HEK293T (cell line): ENCODE measurements at regions not wholly inside any gene's neighbourhood (a gene's known extent, or its start where the extent isn't known, plus 50 kb on each side); places are given as distances from the start of the nearest gene placed in this dataset.

Experiments
- CTCF ChIA-PET: fragments of 350-600 bp; formaldehyde crosslinking; extraction: SDS; loops from one replicate; lab custom pipeline; 2021; ENCODE audit warnings: antibody characterized with exemption, inconsistent platforms; lab: Yijun Ruan, JAX
- POLR2A ChIA-PET: fragments of 350-600 bp; formaldehyde crosslinking; extraction: SDS; loops from one replicate; lab custom pipeline; 2020; ENCODE audit warnings: antibody characterized with exemption, inconsistent platforms; lab: Yijun Ruan, JAX
- DNase-seq: peaks from one replicate; pipeline ENCODE4 v3.0.0; 2012; ENCODE audit warnings: mixed read lengths; ENCODE audit errors: extremely low spot score
- ARNT ChIP-seq: fragments of 450-650 bp; IDR thresholded peaks from 2 replicates; pipeline ENCODE4 v1.6.1; 2017; ENCODE audit warnings: mild to moderate bottlenecking
- BHLHE40 ChIP-seq: fragments of 450-650 bp; IDR thresholded peaks from 2 replicates; pipeline ENCODE4 v1.6.1; 2016; ENCODE audit warnings: mild to moderate bottlenecking, moderate library complexity, borderline replicate concordance
- CTBP1 ChIP-seq: fragments of 450-650 bp; IDR thresholded peaks from 2 replicates; pipeline ENCODE4 v1.6.1; 2016; ENCODE audit warnings: borderline replicate concordance
- ELF4 ChIP-seq: fragments of 450-650 bp; IDR thresholded peaks from 2 replicates; pipeline ENCODE4 v1.6.1; 2017; ENCODE audit warnings: antibody characterized with exemption
- FOXA1 ChIP-seq: fragments of 450-650 bp; IDR thresholded peaks from 2 replicates; pipeline ENCODE4 v1.6.1; 2016; ENCODE audit warnings: mild to moderate bottlenecking
- FOXK2 ChIP-seq: fragments of 450-650 bp; IDR thresholded peaks from 2 replicates; pipeline ENCODE4 v1.6.1; 2016; ENCODE audit warnings: mild to moderate bottlenecking
- FOXM1 ChIP-seq: fragments of 450-650 bp; IDR thresholded peaks from 2 replicates; pipeline ENCODE4 v1.6.1; 2017; ENCODE audit warnings: mild to moderate bottlenecking, borderline replicate concordance
- HDGF ChIP-seq: fragments of 450-650 bp; IDR thresholded peaks from 2 replicates; pipeline ENCODE4 v1.6.1; 2017; ENCODE audit warnings: antibody characterized with exemption, borderline replicate concordance
- L3MBTL2 ChIP-seq: fragments of 450-650 bp; conservative IDR thresholded peaks from 2 replicates; pipeline ENCODE4 v1.6.1; 2016; ENCODE audit warnings: mild to moderate bottlenecking
- LEF1 ChIP-seq: fragments of 450-650 bp; IDR thresholded peaks from 2 replicates; pipeline ENCODE4 v1.6.1; 2017; ENCODE audit warnings: mild to moderate bottlenecking, borderline replicate concordance
- NFRKB ChIP-seq: fragments of 450-650 bp; IDR thresholded peaks from 2 replicates; pipeline ENCODE4 v1.6.1; 2016; ENCODE audit warnings: mild to moderate bottlenecking, moderate library complexity
- PKNOX1 ChIP-seq: fragments of 450-650 bp; IDR thresholded peaks from 2 replicates; pipeline ENCODE4 v1.6.1; 2016
- SP1 ChIP-seq: fragments of 450-650 bp; IDR thresholded peaks from 2 replicates; pipeline ENCODE4 v1.6.1; 2017
- SUZ12 ChIP-seq: fragments of 450-650 bp; IDR thresholded peaks from 2 replicates; pipeline ENCODE4 v1.6.1; 2016; ENCODE audit warnings: mild to moderate bottlenecking
- TARDBP ChIP-seq: fragments of 450-650 bp; IDR thresholded peaks from 2 replicates; pipeline ENCODE4 v1.6.1; 2016
- ZNF384 ChIP-seq: fragments of 450-650 bp; IDR thresholded peaks from 2 replicates; pipeline ENCODE4 v1.6.1; 2016

DNA sequence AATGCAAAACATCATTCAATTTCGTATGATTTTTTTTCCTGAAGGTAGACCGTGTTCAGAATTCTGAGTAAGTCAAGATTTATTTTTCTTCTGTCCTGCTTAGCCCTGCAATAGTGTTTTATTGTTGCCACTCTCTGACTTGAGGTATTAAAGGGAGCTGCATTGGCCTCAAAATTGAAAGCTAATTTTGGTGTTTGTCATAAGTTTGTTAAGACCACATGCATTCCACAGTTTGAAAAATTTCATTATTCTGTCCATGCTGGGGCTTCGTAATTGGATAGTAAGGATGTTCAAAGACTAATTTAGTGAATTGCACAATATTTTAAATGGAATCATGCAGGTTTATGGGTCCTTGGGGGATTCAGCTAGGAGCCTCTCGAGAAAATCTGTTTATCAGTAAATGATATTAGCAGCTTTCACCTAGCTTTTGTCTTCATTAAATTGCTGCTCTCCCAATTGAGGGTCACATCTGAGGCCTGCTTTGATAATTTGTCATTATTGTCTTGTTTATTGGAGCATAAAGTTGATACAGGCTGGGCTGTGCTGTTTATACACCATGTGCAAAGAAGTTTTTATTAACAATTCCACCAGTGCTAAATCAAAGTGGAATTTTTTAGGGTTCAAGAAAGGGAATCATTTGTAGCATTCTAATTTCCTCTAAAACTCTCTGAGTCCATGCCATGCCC lies 339.8 kb upstream of the OBI1 start:
- POLR2A ChIA-PET = interaction anchor here (1.1 kb wide), 1 partner anchor 12 kb away, joined by 3 read pairs; no protein-coding TSS in a partner anchor
- TF ChIP-seq L3MBTL2 (peak; percentile 24), HDGF (no peak)
- CTCF ChIA-PET = no interaction called here
- no peak for DNase-seq

DNA sequence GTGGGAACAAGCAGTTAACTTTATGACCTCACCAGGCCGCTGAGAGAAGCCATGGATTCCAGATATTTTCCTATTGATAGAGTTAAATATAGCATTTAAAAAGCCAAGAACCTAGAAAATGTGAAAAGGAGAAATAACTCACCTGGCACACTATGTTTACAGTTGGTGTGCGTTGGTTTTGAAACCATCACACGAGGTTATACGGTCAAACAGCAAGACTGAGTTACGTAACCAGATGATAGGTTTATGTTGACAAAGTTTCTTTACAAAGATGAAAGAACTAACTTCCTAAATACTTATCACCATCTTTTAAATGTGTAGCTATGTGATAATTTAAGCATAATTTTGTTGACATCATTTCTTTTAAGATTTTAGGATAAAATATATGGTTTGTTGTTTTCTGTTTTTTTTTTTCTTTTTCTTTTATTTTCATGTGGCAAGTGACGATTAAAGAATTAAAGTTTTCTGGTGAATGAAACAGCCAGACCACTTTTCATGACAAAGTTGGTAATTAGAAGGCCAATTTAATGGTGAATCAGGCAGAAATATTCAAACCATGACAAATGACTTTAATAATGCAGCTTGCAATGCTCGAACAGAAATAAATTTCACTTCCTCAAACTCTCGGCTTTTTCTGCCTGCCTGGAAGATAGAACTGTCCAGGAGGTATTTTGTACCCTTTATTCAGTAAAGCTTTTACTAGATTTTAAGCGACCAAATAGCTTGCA lies 339.1 kb upstream of the OBI1 start:
- TF ChIP-seq BHLHE40 (no peak), FOXM1 (no peak), ARNT (no peak), PKNOX1 (no peak), LEF1 (no peak), FOXK2 (no peak)
- CTCF ChIA-PET = no interaction called here
- DNase-seq = no peak
- POLR2A ChIA-PET = interaction anchor here (1.1 kb wide), 1 partner anchor 11 kb away, joined by 3 read pairs; no protein-coding TSS in a partner anchor

DNA sequence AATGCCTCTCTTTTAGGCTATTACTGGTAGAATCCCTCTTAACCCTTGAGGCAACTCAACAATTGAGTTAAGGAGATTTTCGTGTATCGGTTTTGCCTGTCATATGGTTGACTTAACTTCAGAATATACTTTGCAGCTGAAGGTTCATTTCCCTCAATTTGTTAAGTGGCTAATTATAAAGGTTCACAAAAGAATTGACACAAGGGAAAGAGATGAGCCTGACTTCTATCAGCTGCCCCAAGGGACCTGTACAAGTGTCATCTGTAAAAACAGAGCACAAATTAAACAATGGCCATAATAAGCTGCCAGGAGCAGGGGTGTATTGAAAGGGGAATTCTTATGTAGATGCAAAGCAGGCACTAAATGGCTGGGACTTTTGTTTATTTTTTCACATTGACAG lies 334.8 kb upstream of the OBI1 start:
- DNase-seq = no peak
- POLR2A ChIA-PET = no interaction called here

DNA sequence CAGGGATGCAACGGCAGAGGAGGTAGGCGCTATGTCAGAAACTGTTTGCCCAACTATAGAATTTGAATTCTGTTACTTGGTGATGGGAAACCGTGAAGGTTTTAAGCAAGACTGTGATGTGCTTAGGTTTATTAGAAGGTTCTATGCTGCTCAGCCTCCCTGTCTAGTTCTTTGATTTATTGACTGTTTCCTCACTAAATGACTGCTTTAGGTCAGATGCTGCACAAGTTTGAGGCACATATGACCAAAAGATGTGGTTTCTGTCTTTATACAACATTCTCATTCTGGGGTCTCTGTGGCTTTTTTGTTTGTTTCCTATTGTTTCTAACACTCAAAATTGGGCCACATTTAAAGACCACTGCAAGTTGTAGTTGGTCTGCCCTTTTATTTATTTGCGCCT lies 323.0 kb upstream of the OBI1 start:
- ChIA-PET CTCF (interaction anchor here (0.7 to 0.9 kb wide), 2 partner anchors 228 to 741 kb away, joined by 3 read pairs; no protein-coding TSS in a partner anchor), POLR2A (no interaction called here)
- peak; percentile 57; the same call in 1 of the 2 replicates for TF ChIP-seq PKNOX1
- TF ChIP-seq ARNT = no peak
- DNase-seq = no peak

More for the DNA sequence above, 334.8 kb upstream of the OBI1 start:
- CTCF ChIA-PET = interaction anchor here (0.9 to 1.5 kb wide), 2 partner anchors 8 to 15 kb away, joined by 4 read pairs; no protein-coding TSS in a partner anchor
- no peak for TF ChIP-seq HDGF
- TF ChIP-seq SP1 = no peak
- no peak for TF ChIP-seq FOXM1
- TF ChIP-seq BHLHE40 = no peak
- TF ChIP-seq ZNF384 = no peak
- no peak for TF ChIP-seq FOXA1
- TF ChIP-seq PKNOX1 = no peak
- TF ChIP-seq LEF1 = no peak
- no peak for TF ChIP-seq ARNT
- TF ChIP-seq CTBP1 = no peak
- TF ChIP-seq L3MBTL2 = no peak
- TF ChIP-seq ELF4 = no peak
- TF ChIP-seq SUZ12 = no peak
- TF ChIP-seq NFRKB = no peak
- TF ChIP-seq TARDBP = no peak
- TF ChIP-seq FOXK2 = no peak

- ChIA-PET POLR2A (no interaction called here), CTCF (interaction anchor here (0.8 to 2.2 kb wide), 10 partner anchors 10 to 842 kb away, joined by 3 to 26 read pairs (median 4); no protein-coding TSS in a partner anchor)
- TF ChIP-seq ARNT = no peak
- no peak for TF ChIP-seq LEF1
- no peak for TF ChIP-seq PKNOX1
- no peak for TF ChIP-seq FOXA1
- no peak for TF ChIP-seq ELF4
- TF ChIP-seq HDGF = no peak
- TF ChIP-seq FOXK2 = no peak
- no peak for TF ChIP-seq ZNF384
- TF ChIP-seq CTBP1 = no peak
- no peak for TF ChIP-seq L3MBTL2
- TF ChIP-seq FOXM1 = no peak
- TF ChIP-seq SUZ12 = no peak
- TF ChIP-seq NFRKB = no peak
- no peak for TF ChIP-seq BHLHE40
- no peak for TF ChIP-seq SP1
- TF ChIP-seq TARDBP = no peak
- DNase-seq = no peak
These were observed 320.4 kb upstream of the OBI1 start for GRCh38 chr13:78979349-78979748.
